NB4 (cell line): ENCODE measurements at regions not wholly inside any gene's neighbourhood (a gene's known extent, or its start where the extent isn't known, plus 50 kb on each side); places are given as distances from the start of the nearest gene placed in this dataset.
A peak's percentile ranks its signal among the peaks of the same experiment; 100 is the strongest.

Experiments
- DNase-seq: peaks from one replicate; pipeline ENCODE4 v3.0.0; 2010; ENCODE audit warnings: low read depth
- H3K4me3 ChIP-seq: one replicate; pipeline ENCODE4 v1.5.1; 2011; ENCODE audit warnings: mild to moderate bottlenecking, low read depth, low read length, moderate library complexity
- CTCF ChIP-seq: IDR thresholded peaks from one replicate; pipeline ENCODE4 v1.5.1; 2012; ENCODE audit warnings: low read depth, low read length
- MAX ChIP-seq: IDR thresholded peaks from 2 replicates; pipeline ENCODE4 v1.6.1; 2011; ENCODE audit warnings: low read depth, low read length
- MYC ChIP-seq: IDR thresholded peaks from 2 replicates; pipeline ENCODE4 v1.6.1; 2011; ENCODE audit warnings: low read depth, low read length
- POLR2A ChIP-seq: IDR thresholded peaks from 2 replicates; pipeline ENCODE4 v1.6.1; 2011; ENCODE audit warnings: mild to moderate bottlenecking; ENCODE audit not compliant: insufficient read length; ENCODE audit errors: extremely low read depth

DNA sequence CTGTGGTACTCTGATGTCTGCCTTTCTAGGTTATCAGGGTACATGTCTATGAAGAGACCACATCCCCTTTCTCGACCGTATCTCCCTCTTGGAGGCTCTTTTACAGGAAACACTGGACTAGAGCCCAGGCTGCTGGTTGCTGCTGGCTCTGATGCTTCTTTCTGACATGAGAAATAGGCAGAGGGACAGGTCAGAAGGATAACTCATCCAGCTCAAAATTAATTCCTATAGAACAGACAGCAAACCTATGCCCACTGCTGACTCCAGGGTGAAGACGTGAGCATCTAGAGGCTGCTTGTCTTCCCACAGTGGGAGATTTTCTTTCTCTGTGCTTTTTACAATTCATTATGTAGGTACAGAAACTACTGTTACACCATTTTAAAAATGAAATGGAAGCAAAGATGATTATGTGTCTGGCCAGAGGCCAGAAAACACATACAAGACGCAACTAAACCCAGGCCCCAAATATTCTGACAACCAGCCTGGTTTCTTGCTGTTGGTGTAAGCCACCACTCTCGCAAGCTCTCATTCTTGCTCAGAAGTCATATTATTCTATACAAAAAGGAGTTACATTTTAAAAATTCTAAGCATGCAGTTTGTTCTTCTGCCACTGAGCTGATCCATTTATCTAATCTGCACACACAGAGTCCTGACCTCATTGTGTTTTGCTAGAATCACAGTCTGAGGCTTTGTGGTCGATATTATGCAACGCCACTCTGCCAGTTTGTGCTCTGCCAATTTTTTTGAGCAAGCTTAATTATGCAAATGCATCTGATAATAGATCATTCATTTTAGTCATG, 424.3 kb downstream of the KIF20B start:
- TF ChIP-seq MYC: no peak
- peak; percentile 62 for DNase-seq
- no peak overlapping the region for H3K4me3 ChIP-seq

DNA sequence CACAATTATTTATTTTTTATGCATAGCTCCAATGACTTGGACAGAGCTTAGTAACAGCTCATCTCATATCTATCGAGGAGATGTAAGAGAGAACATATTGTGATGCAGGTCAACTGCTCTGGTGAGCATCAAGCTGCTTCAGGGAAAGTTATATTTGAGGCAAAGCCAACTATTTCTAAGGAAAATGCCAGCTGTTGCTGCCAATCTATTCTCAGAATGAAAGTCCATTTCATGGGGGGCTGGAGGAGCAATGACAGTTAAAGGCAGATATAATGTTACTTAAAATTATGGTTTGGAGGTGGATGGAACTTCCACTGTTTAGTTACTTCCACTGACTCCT, 424.8 kb downstream of the KIF20B start:
- no peak overlapping the region for H3K4me3 ChIP-seq
- TF ChIP-seq MAX (no peak), MYC (no peak), POLR2A (no peak), CTCF (no peak)
- no peak for DNase-seq

DNA sequence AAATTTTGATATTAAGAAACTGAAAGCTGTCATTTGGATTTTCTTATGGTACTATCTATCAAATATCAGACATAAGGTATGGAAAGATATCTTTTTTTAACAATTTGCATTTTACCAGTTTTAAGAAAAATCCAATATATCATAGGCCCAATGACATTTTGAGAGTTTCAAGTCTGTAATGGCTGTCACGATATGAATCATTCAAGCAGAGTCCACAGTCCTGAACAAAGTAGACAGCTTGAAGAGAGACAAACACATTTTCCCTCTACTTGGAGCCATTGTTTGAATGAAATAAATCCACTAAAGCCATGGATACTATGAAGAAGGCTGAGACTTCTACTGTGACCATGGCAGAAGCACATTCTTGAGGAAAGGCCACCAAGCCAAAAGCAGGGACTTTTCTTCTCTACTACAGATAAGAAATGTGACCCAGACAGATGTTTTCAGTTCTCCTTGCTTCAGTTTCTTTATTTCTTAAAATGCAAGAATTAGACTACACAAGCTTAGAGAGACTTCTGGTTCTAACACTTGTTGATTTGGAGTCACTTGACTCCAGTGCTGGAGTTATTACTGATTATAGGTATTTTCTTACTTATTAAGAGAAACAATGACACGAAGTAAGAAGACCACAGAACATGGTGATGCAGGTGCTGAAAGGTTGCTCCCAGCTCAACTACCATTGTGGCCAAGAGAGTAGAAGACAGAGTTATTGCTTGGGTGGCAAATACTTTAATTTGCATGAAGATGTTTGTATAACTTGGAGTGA, 429.1 kb downstream of the KIF20B start:
- TF ChIP-seq CTCF (no peak), MAX (no peak), POLR2A (no peak), MYC (no peak)
- no peak for DNase-seq
- H3K4me3 ChIP-seq: no peak overlapping the region

DNA sequence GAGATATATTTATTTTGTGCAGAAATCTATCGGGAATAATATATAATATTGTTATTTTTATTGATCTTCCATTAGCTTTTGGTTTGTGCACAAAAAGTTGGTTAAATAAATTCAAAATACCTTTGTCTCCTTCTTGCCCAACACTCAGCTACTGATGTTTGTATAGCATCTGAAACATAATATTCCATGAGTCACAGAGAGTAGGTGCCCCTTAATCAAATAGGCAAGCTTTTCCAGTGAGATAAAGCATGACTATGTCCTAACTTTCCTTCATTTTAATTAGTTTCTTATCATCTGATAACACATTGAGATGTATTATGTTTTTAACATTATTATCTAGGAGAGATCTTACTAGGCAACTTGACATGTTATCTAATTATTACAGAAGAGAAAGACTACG, 432.2 kb downstream of the KIF20B start:
- no peak for TF ChIP-seq MAX
- TF ChIP-seq MYC: no peak
- TF ChIP-seq POLR2A: no peak
- TF ChIP-seq CTCF: no peak
- no peak overlapping the region for H3K4me3 ChIP-seq
- DNase-seq: no peak

DNA sequence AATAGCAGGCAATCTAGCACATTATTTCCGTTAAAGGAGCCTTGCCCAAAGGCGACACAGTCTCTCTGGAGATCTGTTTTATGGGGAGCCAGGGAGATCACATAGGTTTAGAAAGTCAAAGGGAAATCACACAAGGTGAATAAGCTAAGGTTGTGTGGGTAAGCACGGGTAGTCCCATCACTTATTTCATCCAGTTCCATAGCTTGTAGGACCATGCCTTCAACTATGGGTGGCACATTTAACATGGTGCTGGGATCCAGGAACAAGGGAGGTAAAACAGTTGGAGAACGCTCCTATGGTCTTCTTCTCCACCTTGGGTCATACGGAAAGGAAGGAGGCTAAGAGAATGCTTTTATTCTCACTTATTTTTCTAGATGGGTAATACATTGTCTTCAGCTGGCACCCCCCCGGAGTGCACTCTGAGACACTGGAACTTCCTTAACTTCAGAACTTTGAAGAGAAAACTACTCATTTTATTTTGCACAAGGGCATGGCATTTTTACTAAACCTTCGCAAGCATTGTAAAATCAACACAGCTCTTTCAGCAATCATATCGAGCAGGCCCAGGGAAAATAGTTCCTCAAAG, 435.4 kb downstream of the KIF20B start:
- no peak overlapping the region for H3K4me3 ChIP-seq
- TF ChIP-seq MAX (no peak), MYC (no peak), CTCF (no peak)
- peak; percentile 38 for DNase-seq

DNA sequence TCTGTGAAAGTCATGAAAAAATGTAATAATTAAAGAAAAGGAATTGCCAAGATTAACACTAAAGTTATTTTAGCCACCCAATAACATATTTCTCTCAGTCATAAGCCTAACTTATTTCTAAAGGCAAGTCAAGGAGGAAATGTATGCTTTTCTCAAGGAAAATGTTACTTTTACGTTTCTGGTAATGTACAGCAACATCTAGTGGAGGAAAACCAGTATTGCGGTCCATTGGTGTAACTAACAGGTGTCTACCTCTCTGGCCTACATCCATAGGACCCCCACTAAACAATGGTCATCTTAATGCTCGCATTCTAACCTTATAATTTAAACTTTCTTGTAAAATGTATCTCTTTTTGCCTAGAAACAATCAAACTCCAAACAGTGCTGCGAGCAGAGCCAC, 437.5 kb downstream of the KIF20B start:
- H3K4me3 ChIP-seq: no peak overlapping the region
- DNase-seq: peak; percentile 22
- TF ChIP-seq CTCF: peak; percentile 32
- TF ChIP-seq MAX: no peak
